Left hindlimb (tissue), 1 donor: ENCODE measurements at regions not wholly inside any gene's neighbourhood (a gene's known extent, or its start where the extent isn't known, plus 50 kb on each side); places are given as distances from the start of the nearest gene placed in this dataset.
A peak's percentile ranks its signal among the peaks of the same experiment; 100 is the strongest.

Experiments
- DNase-seq: peaks from one replicate; pipeline ENCODE4 v3.0.0-alpha.2; 2018

DNA sequence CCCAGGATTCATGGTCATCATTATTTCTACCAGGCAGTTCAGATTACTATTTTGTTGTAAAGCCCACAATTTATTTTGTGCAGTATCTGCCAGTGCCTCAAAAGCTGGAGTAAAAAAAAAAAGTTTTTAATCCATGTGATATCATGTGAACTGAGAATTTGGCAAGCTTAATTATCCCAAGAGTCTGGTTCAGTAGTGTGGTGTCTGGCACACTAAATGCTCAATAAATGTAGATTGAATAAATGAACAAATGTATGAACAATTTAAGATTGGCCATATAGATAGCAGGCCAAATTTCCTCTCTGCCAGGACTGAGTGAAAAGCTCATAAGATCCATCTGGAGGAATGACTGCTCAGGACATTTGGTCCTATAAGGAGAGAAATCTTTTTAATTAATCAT lies 533.0 kb downstream of the TLE1 start:
- DNase-seq = no peak

DNA sequence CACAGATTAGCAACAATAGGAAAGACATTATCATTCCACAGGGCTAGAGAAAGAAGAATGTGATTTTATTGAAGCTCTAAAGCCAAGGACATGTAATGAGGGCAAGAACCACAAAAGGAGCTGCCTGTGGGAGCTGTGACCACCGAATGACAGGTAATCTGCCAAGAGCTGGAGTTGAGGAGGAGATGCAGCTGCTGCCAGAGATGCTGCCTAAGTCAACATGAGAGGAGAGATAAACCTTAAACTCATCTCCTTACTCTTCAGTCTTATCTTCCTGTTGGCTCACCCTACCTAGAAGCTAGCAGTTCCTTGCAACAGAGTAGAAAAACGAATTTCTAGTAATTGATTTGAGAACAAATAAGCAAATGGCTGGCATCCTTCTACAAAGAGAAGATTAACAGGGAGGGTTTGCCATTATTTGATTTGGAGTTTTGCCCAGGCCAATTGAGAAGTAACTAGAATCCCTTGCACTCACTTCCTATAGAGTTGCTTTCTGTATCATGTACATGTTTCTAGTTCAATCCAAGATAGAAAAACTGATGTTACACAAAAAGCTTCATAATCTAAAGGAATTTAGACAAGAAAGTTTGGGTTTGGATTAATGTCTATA lies 539.2 kb downstream of the TLE1 start:
- no peak for DNase-seq

DNA sequence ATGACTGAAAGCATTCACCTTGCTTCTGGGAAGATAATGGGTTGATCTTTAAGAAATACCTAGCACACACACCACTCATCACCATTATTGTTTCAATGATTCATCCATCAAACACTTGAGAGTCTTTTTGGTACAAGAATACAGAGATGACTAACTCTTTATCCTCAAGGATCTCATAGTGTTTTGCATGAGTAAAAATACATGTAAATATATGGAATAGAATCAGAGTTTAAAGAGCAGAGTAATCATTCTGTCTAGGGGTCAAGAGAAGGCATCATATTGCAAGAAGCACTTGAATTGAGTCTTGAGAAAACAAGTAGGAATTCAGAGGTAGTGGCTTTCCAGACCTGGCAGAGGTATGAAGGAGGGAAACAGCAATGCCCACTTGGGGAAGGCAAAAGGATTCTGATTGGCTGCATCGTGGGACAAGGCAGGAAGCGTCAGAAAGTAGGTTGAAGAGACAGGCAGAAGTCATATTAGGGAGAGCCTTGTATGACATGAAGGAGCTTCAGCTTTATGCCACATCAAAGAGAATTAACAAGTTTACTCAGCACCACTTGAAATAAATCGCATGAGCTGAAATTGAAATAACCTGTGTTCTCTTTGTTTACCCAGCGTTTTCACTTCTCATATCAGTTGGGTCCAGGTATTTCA lies 542.5 kb downstream of the TLE1 start:
- no peak for DNase-seq

DNA sequence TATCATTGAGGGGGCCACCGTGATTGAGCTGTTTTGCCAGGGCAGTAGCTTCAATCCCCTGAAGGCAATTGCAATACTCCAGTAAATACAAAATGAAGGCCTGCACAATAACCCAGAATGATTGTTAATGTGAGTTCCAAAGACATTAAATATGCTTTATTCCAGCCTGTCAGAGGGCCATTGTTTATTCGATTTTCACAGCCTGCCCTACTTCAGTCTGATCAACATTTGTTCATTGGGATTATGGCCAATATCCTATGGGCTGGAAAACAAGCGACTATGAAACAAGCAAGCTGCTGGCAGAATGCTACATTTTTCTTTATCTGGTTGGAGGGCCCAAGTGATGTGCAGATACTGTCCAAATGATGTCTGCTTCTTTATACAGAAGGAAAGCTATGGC lies 543.1 kb downstream of the TLE1 start:
- no peak for DNase-seq

DNA sequence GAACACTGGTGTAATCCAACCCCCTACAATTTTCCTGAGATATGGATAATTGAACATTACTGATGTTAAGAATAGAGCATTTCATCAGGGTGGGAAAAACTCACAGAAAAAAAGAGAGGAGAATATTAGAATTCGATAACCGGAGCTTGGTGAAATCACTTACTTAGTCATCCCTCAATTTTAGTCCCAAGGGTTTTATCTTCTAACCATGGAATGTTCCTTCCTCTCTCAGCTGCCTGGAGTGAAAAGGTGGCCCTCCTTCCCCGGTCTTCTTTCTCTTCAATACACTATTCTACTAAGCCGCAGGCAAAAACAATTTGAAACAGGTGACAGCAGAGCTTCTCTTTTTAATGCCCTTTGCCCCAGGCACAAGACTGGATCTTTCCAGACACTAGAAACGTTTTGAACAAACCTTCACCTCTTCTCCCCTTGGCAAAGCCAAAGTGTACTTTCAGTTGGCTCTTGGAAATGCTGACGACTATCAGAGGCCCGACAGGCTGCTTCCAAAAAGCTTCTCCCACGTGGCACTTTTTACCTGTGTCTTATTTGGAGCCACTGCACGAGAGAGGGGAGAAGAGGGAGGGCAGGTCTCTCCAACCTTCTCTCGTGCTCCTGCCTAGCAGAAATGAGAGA lies 543.9 kb downstream of the TLE1 start:
- no peak for DNase-seq

DNA sequence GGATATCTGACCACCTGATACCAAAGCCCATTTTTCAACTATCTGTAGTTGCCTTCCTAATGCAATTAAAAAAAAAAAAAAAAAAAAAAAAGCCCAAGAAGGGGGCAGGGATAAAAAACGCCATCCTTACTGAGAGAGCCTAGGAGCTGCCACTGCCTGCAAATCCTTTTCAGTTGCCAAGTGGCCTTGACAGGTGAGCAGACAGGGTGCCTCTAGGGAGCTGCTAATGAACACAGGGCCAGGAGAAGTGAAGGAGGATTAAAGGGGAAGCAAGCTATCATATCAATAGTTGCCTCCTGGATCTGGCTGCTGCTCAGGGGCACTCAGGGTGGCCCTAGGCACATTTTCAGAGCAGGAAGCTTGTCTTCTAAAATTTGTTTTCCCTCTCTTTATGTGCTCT lies 547.4 kb downstream of the TLE1 start:
- no peak for DNase-seq

DNA sequence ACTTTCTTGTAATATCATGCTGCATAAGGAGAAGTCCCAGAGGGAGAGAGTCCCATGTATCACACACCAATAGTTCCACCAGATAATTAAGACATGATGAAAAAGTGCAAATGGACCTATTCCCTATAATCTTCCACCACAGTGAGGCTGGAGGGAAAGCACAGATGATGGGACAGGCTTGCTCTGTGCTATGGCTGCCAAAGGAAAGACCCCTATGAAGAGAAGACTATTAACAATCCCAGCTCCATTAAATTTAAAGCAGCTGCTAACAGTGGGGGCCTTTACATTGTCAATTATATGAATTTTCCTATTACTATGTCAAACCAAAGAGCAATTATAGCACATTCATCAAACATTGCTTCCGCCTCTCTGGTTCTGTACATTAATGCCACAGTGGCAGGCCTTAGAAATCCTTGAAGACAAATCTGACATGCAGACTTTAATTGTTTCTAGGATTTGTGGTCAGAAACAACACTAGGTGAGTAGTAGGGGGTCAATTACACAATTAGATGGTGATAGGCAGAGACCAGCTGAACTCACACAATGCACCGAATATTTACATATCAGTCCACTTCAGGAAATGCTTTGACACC lies 551.3 kb downstream of the TLE1 start:
- DNase-seq = no peak

DNA sequence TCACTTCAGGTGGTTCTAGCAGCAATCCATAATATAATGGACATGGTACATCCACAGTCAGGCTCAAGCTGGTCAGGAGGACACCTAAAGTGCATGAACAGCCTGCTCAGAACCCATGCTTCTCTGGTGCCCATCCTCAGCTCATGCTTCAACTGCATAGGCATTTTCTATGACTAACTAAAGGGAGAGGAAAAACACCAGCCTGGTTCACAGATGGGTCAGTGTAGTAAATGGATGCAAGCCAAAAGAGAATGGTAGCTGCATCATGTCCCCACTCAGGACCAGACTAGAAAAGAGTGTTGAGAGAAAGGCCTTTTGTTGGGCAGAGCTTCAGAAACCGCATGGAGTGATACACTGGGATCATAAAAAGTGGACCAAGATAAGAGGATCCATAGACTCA lies 556.6 kb downstream of the TLE1 start:
- no peak for DNase-seq

DNA sequence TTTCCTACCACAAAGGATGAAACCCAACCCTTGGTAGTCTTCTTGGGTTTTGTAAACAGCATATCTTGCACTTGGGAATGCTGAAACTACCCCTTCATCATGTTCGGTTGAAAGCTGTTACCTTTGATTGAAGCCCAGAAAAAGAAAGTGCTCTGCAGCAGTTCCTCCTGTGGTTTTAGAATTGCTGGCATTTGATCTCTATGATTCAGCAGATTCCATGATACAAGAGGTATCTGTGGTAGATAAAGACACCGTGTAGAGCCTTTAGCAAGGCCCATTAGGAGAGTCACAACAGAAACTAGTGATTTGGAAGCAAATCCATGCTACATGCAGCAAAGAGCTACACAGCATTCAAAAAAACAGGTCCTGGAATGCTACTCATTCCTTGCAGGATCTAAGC lies 557.0 kb downstream of the TLE1 start:
- no peak for DNase-seq

DNA sequence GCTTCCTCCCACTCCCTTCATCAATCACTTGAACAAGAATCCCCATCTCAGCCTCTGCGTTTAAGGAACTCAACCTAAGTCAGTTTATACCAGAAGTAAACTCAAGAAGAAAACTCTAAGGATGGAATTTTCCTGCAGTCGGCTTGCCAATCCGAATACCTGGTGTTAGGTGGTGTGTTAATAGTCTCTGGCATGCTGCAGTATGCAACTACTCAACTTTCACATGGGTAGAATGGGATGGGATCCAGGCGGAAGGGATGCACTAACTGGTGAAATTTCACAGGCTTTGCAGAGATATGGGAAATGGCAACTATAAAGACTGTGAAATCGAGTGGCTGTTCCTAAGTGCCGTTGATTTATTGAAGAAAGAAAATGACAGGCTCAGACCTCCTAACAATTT lies 560.6 kb downstream of the TLE1 start:
- DNase-seq = no peak

DNA sequence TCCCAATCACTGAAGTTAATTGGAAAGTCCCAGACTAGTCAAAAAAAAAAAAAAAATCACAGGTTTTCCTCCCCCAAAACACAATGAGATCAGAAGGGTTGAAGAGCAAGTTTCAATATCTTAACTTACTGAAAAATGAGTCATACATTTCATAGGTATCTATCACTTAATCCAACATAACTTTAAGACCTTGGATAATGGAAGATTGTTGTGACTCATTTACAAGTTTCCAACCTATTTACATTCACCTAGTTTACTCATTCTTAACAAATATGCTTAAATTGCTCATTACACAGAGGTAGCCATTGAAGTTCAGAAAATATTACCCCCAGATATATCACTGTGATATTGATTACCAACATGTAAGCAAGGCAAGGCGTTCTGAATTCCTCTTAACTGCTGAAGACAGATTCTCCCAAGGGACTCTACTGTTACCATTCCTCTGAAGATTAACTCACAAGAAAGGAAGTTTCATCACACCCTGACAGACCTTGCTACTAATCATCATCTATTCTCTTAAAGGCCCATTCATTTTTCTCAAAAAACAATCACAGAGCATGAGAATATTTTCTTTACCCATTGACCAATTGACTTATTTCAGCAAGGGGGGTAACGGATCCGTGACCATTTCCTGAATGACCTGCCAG lies 563.8 kb downstream of the TLE1 start:
- no peak for DNase-seq

DNA sequence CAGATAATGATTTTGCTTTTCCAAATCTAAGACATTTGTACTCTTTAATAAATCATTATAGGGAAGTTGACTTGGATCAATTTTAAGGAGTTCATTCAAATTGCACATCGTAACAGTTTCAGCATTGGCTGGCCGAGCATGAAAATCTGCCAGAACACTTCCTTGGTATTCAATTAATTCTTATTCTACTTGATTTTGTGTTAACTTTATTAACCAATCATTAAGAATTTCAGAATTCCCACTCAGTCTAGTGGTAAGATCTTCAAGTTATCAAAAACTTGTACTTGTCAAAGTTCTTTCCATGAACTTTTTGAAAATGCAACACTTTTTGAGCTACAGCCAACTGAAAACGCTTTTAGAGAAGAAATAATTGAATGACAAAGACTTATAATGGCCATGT lies 565.8 kb downstream of the TLE1 start:
- DNase-seq = no peak

DNA sequence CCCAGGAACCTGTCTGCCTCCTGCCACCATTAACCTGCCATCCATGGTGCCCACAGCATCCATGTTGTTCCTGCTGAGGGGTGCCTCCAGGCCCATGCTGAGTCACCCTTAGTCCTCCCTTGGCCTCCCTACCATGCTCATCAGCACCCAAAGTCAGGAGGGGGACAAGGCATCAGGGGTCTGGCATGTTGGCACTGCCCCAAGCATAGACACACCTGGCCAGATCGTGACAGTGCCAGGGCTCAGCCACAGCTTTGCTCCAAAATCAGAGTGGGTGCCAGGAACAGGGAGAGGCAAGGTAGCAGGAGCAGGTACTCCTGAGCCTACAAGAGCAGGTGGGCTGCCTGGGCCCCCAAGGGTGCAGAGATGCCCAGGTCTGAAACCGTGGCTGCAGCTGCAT lies 566.6 kb downstream of the TLE1 start:
- DNase-seq = no peak

DNA sequence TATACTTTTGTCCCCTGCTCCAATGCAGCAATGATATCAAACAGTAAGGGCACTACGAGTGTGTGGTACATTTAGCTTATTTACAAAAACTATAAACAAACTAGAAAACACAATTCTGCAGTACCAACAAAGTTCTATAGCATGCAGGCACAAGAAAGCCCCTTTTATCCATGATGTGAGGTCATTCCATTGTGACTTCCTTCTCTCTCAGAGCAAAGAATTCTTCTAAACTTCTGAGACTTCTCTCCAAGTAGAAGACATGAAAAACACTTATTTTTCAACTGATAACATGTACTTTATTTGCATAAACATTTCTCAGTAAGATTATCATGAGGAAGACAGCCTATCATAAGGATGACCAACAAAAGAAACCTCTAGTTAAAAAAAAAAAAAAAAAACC lies 569.8 kb downstream of the TLE1 start:
- DNase-seq = no peak

DNA sequence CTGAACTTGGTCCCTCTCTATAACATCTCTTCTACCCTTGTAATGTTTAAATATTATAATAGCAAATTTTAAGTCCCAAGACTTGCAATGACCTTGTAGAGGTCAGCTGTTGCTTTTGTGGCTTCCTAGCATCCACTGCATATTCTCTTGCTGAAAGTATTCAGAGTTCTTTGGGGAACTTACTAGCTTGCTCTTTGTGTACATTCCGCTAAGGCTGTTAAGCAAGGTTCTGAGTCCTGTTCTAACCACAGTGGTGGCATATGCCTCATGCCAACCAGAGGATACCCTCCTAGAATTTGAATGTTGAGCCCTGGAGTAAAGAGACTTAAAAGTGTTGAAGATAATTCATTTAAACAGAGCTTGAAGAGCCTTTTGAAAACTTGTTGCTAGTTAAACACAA lies 570.9 kb downstream of the TLE1 start:
- no peak for DNase-seq

DNA sequence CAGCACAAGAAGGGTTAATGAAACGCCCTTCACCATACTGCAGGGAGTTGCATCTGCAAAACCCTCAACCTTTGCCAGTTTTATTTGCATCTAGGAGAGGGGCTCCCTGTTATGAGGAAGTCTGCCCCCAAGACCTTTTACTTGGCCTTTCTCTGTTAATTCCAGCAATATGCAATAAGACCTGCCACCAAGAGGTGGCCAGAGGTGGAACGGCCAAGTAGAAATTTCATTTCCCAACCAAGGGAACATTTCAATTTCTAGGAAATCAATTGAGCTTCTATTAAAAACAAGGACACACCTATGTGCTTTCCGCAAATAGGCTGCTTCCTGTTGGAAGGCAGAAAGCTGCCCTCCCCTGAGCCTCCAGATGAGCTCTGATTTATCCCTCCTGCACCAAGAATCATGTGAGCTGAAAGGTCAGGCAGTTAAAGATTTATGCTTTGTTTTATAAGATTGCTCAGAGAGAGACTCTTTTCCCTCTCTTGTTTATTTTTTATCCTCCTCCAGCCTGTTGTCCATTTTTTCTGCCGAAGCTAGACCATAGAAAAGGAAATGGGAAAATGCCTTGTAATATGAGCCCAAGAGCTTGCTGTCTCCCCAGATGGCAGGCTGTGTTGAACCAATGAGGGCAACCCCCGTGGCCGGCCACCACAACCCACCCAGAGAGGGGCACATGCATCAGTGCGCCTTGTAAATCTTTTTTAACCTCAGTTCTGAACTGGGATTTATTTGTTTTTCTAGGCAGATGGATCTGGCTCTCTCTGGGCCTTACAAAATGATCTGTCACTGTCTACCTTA lies 572.8 kb downstream of the TLE1 start:
- peak; percentile 32 for DNase-seq

DNA sequence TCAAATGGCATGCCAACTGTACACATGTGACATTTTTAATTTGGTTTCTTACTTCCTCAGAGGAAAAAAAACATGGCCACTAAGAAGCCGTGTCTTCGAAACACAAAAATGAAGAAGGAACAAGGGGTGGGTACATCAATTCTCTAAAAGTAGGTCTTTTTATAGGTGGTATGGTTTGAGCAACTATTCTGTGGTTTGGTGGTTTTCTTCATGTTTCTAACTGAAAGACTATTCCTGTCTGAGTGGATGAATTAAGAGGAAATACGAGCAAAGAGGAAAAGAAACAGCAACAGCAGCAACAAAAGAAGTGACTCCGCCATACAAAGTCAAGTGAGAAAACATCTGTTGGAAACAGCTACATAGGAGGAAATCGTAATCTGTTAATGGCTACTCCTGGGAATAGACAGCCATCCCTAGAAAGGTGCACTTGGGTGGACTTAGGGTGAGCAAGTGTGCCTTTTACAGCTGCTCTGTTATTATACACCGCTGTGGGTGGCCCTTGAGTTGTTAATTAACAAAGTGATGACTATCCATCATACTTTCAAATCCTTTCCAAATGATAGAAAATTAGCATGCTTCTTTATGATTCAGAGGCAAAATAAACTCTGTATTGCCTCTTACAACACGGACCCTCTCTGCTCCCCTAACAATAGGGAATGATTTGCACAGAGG lies 575.8 kb downstream of the TLE1 start:
- no peak for DNase-seq

DNA sequence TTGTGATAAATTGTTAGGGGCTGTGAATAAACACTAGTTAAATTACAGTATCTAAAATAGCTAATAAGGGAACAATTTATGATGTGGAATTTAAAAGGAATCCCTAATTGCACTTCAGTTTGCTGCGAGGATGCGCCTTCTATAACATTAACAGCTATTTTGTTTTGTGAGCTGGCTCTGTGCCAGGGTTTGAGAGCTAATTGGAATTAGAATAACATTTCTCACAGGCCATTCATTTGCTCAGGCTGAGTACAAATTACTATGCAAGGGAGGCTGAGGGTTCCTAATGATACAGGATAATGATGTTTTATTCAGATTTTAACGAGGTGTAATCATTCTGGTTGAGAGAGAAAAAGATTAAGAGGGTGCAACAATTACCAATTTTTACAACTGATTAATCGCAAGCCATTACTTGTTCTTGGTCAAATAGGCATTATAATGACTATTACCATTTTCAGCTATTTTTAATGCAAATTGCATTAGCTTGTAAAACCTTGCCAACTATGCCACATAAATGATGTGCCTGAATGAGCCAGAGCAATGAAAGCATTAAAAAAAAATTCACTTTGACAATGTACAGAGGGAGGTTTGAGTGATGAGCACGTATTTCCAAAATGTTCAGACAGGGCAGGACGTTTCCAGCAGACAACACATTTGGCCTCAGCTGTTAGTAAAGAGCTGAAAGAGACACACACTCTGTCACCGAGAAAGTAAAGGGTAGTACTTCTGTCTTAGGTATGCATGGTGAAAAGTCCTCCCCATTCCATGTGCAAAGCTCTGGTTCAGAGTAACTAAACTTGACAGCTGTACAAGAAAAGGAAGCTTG lies 576.5 kb downstream of the TLE1 start:
- DNase-seq = no peak

DNA sequence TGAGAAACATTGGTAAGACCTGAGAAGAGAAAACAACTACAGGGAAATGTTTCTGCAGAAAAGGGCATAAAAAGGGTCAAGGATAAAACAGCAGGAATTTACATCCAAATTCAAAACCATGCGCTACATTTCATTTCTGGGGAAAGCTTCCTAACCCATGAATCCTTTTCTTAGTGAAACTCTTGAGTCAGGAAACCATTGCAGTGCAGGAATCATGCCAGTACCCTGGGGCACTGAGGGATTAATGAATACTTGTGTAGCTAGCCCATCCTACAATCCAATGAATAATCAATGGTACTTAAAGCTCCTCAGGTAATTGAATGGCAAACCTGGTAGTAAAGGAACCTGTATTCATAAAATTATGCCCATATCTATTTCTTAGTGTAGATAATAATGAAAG lies 580.5 kb downstream of the TLE1 start:
- DNase-seq = no peak

DNA sequence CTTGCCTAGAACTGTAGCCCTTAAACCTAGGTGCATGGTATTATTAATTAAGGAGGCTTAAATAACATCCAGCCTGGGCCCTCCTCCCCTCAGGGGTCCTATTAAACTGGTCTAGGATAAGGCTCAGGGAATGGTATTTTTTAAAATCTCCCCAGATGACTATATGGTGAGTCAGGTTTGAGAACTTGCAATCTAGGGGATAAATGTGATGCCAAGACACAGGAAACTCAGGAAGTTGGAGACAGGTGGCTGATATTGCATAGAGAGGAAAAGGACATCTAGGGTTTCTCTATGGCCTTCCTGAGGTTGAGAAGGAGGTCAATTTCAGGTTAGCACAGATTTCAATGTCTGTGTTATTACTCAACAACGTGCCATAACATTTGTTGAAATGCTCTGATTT lies 581.0 kb downstream of the TLE1 start:
- DNase-seq = no peak
